GM12873 (cell line): ENCODE measurements at regions not wholly inside any gene's neighbourhood (a gene's known extent, or its start where the extent isn't known, plus 50 kb on each side); places are given as distances from the start of the nearest gene placed in this dataset.

ENCODE experiments used
- TF ChIP-seq, protein P1 (sequence below): IDR thresholded peaks from 2 replicates; pipeline ENCODE4 v1.5.1; 2012; ENCODE audit warnings: low read depth, mild to moderate bottlenecking, moderate library complexity, low read length, control low read depth; ENCODE audit not compliant: insufficient read depth; ENCODE audit errors: missing control alignments

DNA sequence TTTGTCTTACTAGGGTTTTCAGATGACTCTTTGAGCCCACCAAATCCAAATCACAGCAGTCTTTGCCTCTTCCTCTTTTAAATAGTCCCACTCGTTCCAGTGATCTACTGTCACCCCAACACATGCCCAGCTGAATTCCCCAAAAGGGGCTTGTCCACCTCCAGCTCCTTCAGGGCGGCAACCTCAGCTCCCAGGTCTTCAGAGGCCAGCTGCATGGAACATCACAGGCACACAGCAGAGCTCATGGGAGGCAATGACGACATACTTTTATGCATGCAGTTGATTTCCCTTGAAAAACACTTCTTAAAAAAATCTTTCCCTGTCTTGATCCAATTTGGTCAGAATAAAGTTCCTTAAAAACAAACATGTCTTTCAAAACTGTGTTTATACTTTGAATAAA is 244.3 kb upstream of the NR2F2 start:
- TF ChIP-seq, protein P1, sequence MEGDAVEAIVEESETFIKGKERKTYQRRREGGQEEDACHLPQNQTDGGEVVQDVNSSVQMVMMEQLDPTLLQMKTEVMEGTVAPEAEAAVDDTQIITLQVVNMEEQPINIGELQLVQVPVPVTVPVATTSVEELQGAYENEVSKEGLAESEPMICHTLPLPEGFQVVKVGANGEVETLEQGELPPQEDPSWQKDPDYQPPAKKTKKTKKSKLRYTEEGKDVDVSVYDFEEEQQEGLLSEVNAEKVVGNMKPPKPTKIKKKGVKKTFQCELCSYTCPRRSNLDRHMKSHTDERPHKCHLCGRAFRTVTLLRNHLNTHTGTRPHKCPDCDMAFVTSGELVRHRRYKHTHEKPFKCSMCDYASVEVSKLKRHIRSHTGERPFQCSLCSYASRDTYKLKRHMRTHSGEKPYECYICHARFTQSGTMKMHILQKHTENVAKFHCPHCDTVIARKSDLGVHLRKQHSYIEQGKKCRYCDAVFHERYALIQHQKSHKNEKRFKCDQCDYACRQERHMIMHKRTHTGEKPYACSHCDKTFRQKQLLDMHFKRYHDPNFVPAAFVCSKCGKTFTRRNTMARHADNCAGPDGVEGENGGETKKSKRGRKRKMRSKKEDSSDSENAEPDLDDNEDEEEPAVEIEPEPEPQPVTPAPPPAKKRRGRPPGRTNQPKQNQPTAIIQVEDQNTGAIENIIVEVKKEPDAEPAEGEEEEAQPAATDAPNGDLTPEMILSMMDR = no peak

DNA sequence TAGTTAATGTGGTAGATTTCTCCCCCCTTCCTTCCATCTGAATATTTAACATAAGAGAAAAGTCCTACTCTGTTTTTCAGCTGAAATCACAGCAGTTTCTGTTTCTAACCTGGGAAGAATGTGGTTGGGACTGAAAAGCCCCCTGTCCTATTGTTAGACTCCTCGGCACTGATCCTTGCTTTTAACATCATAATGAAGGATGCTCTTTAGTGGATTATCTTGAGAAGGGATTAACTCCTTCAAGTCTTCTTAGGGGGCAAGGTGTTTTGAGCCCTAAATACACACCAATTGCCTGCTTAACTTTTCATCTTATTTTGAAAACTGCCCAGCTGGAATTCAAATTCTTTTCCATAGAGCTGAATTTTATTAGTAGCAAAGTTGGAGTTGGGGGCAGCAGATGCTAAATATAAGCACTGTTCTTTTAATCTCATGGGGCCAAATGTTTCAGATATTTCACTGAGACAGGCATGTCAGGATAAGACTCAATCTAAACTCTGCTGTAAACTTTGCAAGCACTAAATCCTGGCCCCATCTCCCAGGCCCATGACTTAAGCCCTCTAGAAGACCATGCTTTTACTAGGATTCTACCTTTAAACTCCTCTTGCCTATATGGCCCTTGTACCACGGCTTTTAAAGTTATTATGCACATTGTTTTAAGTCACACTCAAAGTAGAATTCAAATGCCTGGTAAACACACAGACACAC is 243.2 kb upstream of the NR2F2 start:
- TF ChIP-seq, protein P1 = no peak

DNA sequence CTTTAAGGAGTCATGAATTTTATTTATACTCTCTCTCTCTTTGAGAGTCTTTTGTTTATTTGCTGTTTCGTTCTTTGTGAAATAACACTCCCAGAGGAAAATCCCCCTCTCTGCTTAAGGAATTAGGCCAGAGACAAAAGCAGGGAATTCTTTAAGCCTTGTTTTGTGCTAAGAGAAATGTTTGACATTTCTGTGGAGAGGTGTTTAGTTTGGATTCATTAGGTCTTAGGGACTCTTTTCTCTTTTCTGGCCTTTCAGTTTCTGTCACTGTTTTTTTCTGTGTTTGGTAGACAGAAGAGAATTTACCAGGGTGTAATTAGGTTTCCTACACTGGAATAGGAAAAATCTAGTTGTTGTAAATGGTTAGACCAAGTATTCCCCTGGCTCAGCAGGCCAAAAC is 241.8 kb upstream of the NR2F2 start:
- TF ChIP-seq, protein P1 = no peak

DNA sequence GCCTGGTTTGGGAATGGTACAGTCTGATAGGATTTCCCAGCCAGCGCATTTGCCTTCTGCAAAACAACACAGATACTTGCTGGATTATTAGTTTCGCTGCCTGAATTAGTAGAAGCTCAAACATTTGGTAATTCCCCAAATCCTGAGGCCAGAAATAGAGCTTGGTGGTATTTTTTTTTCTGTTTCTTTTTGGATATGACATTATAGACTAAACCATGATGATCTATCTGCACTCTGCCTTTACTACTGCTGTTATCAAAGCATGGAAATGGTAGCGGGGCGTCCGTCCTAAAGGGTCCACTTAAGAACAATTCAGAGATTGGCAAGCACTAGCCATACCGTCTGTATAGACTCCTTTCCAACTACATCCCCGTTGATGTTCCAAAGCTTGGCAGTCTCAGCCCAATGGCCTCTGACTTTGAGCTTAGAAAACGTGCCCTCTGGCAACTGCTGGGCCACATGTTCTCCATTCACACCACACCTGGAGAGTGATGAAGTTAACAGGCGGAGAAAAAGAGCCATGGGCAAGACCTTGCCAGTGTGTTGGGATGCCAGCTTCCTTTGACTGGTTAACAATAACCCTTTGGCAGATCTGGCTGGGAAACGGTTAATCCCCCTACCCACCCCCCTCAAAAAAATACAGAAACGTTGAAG is 241.0 kb upstream of the NR2F2 start:
- TF ChIP-seq, protein P1 = no peak

DNA sequence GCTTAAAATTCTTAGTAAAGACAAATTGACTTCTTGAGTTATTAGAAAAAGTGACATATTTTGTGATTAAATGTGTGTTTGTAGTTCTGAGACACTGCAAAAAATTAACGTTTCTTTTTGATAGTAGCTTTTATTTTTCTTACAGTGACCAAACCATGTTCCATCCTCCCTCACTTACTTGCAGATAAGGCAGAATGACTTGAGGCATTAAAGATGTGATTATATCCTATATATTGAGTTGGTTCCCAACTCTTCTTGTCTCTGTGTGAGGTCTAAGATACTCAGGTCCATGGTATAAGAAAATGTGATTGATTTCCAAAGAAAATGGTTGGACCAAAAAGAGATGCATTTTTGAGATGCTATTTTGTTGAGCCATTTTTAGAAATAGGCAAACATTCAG is 238.3 kb upstream of the NR2F2 start:
- TF ChIP-seq, protein P1 = no peak

DNA sequence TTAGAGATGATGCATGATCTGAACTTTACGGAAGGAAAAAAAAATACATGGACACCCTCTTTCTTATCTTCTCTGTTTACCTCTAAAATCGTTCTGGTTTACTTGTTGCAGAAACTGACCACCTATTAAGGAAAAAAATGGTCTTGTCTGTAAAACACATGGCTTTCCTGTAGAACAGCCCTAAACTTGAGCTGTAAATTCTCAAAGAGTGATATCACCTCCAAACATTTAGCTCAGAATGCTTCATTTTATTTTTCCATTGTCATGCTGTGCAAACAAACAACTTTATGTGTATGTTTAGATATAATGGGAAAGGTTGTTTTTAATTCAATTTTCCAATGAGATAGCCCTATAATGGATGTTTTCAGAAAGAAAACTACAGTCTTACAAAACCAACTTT is 237.4 kb upstream of the NR2F2 start:
- TF ChIP-seq, protein P1 = no peak

DNA sequence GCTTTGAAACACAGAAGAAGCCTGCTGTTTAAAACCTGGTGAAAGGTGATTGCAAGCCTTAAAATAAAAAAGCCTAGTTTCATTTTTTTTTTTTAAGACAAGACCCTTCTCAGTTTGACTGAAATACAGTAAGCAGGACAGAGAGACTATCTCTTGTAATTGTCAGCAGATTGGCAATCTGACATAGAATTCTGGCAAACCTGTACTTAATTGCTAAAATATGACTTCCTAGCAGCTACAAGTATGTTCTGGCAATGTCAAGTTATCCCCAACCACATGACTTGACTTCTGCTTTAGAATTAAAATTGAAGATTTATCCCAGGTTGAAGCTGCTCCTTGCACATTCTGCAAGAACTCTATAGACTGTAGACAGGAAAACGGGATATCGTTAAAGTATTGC is 232.8 kb upstream of the NR2F2 start:
- TF ChIP-seq, protein P1 = no peak
